AG04450 (cell line): ENCODE measurements at regions not wholly inside any gene's neighbourhood (a gene's known extent, or its start where the extent isn't known, plus 50 kb on each side); places are given as distances from the start of the nearest gene placed in this dataset.
A peak's percentile ranks its signal among the peaks of the same experiment; 100 is the strongest.

ENCODE experiments used
- CTCF ChIA-PET: fragments of 300-600, 350-600 bp; formaldehyde crosslinking; extraction: SDS; loops from one replicate; lab custom pipeline; 2022; ENCODE audit warnings: antibody characterized with exemption, inconsistent platforms; lab: Charles Lee
- POLR2A ChIA-PET: fragments of 350-600 bp; formaldehyde crosslinking; extraction: SDS; loops from one replicate; lab custom pipeline; 2021; ENCODE audit warnings: antibody characterized with exemption, inconsistent platforms; lab: Yijun Ruan, JAX
- DNase-seq: peaks from one replicate; pipeline ENCODE4 v3.0.0-alpha.2; 2011; ENCODE audit warnings: low read depth, low spot score
- H3K27ac ChIP-seq: one replicate; pipeline ENCODE4 v1.5.1; 2012; ENCODE audit warnings: low read depth, low read length, control low read depth
- H3K27me3 ChIP-seq: one replicate; pipeline ENCODE4 v1.6.0; 2012; ENCODE audit warnings: low read length; ENCODE audit not compliant: control insufficient read depth, insufficient read depth
- H3K4me3 ChIP-seq: 2 replicates; pipeline ENCODE4 v1.5.1; 2011; ENCODE audit warnings: mild to moderate bottlenecking, low read depth, low read length, control low read depth
- H3K9me3 ChIP-seq: 2 replicates; pipeline ENCODE4 v1.5.1; 2012; ENCODE audit warnings: low read length; ENCODE audit not compliant: control insufficient read depth, insufficient read depth
- TF ChIP-seq, protein P1 (sequence below): IDR thresholded peaks from 2 replicates; pipeline ENCODE4 v1.5.1; 2011; ENCODE audit warnings: low read depth, low read length, control low read depth, inconsistent platforms

DNA sequence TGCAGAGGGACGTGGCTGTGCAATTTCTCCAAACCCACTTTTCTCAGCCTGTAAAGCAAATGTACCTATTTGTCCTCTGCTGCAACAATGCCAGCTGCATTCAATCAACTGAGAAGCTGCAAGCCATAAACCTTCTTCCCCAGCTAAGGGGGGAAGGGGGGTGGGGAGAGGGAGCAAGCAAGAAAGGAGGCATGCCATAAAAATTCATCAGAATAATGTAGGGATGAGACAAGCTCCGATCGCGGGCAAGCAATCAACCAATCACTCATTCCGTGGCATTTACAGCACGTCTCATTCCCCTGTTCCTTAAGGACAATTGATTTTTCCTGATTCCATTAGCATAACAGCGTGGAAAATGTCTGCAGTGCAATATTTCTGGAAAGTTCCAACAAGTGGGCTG lies 144.8 kb downstream of the DMRTA2 start:
- H3K4me3 ChIP-seq = no peak overlapping the region
- no peaks in the 10 kb centered on the region; the same call in 1 of the 2 replicates for H3K9me3 ChIP-seq
- CTCF ChIA-PET = no interaction called here
- no peak overlapping the region for H3K27ac ChIP-seq
- DNase-seq = no peak
- H3K27me3 ChIP-seq = no peaks in the 10 kb centered on the region
- TF ChIP-seq, protein P1, sequence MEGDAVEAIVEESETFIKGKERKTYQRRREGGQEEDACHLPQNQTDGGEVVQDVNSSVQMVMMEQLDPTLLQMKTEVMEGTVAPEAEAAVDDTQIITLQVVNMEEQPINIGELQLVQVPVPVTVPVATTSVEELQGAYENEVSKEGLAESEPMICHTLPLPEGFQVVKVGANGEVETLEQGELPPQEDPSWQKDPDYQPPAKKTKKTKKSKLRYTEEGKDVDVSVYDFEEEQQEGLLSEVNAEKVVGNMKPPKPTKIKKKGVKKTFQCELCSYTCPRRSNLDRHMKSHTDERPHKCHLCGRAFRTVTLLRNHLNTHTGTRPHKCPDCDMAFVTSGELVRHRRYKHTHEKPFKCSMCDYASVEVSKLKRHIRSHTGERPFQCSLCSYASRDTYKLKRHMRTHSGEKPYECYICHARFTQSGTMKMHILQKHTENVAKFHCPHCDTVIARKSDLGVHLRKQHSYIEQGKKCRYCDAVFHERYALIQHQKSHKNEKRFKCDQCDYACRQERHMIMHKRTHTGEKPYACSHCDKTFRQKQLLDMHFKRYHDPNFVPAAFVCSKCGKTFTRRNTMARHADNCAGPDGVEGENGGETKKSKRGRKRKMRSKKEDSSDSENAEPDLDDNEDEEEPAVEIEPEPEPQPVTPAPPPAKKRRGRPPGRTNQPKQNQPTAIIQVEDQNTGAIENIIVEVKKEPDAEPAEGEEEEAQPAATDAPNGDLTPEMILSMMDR = no peak
- POLR2A ChIA-PET = no interaction called here

DNA sequence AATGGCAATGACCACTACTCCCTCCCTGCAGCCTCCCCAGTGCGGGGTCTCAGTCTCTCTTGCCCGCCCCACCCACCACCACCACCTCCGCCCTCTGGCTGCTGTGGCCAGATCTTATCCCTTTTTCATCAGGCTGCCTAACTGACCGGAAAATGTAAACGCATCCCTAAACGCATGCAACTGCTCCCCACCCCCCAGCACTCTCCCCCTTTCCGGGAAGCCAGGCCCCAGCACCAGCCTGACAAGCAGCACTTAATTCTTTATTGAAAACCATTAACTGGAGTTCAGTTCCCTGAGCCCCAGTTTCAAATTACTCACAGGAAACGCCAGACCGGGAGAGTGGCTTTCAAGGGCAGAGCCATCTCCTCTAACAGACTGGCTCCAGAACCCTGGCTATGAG lies 147.7 kb downstream of the DMRTA2 start:
- no peak overlapping the region for H3K27ac ChIP-seq
- no peaks in the 10 kb centered on the region; the same call in none of the 2 replicates for H3K9me3 ChIP-seq
- ChIA-PET POLR2A (no interaction called here), CTCF (no interaction called here)
- no peak for DNase-seq
- no peak overlapping the region for H3K4me3 ChIP-seq
- H3K27me3 ChIP-seq = no peaks in the 10 kb centered on the region
- TF ChIP-seq, protein P1 = no peak

DNA sequence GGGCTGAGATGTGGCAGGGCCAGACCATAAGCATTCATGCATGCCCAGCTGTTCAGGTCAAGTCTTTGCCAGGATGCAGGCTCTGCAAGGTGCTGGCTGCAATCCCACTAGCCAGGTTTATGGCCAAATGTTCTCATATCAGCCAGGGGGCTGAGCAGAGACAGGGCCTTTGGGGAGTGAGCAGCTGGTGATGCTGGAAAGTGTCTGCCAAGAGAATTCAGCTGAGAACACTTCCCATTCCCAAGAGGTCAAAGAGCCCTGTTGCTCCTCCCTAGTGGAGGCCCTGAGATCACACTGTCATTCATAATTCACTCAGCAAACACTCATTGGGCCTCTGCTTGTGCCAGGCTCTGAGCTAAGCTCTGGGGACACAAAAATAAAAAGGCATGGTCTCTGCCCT lies 150.3 kb downstream of the DMRTA2 start:
- no peak overlapping the region for H3K27ac ChIP-seq
- no peak for DNase-seq
- H3K9me3 ChIP-seq = no peaks in the 10 kb centered on the region; the same call in none of the 2 replicates
- H3K4me3 ChIP-seq = no peak overlapping the region
- ChIA-PET POLR2A (no interaction called here), CTCF (no interaction called here)
- no peaks in the 10 kb centered on the region for H3K27me3 ChIP-seq
- TF ChIP-seq, protein P1 = no peak

DNA sequence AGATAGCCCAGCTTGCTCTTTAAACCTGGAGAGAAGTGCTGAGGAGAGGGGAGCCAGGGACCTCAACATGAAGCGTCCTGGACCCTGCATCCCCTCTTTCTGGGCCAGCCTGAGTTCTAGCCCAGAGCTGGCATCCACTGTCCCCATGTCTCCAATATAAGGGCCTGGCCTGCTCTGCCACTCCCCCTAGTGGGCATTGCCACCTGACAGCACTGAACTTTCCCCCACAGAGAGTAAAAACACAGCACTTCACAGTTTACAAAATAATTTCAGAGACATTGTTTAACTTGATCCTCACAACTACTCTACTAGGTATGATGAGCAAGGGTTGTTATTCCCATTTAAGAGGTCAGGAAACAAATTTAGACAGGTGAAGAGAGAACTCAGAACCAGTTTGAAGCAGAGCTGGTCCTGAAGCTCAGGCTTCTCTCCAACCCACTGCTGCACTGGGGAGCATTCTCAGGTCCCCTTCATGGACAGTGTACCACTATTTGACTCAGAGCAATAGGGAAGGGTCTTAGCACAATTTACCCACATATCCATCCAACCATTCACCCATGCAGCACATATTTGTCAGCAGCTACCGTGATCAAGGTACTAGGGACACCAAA lies 151.2 kb downstream of the DMRTA2 start:
- ChIA-PET CTCF (no interaction called here), POLR2A (no interaction called here)
- Histone ChIP-seq H3K4me3 (no peak overlapping the region), H3K9me3 (no peaks in the 10 kb centered on the region; the same call in 1 of the 2 replicates), H3K27me3 (no peaks in the 10 kb centered on the region), H3K27ac (no peak overlapping the region)
- DNase-seq = no peak
- TF ChIP-seq, protein P1 = peak; percentile 35

DNA sequence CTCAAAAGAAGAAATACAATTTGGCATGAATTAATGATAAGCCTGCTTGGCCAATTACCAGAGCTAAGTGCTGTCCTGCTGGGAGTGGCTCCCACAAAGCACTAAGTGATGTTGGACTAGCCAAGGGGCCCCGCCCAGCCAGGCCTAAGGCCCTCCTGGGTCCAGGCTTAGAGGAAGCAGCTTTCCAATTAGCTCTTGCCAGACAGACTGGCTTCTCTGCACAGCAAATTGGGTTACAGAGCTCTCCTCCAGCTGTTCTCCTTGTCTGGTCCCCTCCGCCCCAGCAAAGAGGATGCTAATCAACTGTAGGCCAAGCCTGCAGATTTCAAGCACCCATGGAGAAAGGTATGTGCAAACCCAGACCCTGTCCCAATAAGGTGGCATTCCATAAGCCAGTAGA lies 151.9 kb downstream of the DMRTA2 start:
- ChIA-PET CTCF (no interaction called here), POLR2A (no interaction called here)
- H3K9me3 ChIP-seq = no peaks in the 10 kb centered on the region; the same call in 1 of the 2 replicates
- TF ChIP-seq, protein P1 = no peak
- H3K27me3 ChIP-seq = no peaks in the 10 kb centered on the region
- DNase-seq = no peak
- no peak overlapping the region for H3K4me3 ChIP-seq
- no peak overlapping the region for H3K27ac ChIP-seq
